ENCODE measurements at regions not wholly inside any gene's neighbourhood (a gene's known extent, or its start where the extent isn't known, plus 50 kb on each side); places are given as distances from the start of the nearest gene placed in this dataset.

DNA sequence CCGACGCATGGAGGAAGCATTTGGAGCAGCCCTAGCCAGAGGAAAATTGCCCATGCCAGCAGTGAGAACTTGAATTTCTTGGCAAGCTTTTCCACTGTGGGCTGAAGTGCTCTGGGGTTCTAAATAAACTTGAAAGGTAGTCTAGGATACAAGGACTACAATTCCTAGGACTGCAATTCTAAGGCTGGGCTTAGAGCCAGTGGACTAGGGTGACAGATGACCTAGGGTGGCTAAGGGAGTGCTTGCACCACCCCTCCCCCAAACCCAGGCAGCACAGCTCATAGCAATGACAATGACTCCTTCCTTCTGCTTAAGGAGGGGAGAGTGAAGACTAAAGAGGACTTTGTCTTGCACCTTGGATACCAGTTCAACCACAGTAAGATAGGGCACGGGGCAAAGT is 122.3 kb downstream of the THBS2 start:
- no peak for DNase-seq (ENCODE audit: extremely low spot score, unreplicated experiment)
- TF ChIP-seq, protein P1, sequence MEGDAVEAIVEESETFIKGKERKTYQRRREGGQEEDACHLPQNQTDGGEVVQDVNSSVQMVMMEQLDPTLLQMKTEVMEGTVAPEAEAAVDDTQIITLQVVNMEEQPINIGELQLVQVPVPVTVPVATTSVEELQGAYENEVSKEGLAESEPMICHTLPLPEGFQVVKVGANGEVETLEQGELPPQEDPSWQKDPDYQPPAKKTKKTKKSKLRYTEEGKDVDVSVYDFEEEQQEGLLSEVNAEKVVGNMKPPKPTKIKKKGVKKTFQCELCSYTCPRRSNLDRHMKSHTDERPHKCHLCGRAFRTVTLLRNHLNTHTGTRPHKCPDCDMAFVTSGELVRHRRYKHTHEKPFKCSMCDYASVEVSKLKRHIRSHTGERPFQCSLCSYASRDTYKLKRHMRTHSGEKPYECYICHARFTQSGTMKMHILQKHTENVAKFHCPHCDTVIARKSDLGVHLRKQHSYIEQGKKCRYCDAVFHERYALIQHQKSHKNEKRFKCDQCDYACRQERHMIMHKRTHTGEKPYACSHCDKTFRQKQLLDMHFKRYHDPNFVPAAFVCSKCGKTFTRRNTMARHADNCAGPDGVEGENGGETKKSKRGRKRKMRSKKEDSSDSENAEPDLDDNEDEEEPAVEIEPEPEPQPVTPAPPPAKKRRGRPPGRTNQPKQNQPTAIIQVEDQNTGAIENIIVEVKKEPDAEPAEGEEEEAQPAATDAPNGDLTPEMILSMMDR (conservative IDR thresholded peaks at IDR 0.05): no peak
- Mint-ChIP-seq H3K9me3 (no peaks in the 10 kb centered on the region), H3K27ac (no peak overlapping the region), H3K27me3 (peaks cover 1% of the 10 kb centered on the region), H3K4me1 (ENCODE audit: unreplicated experiment) (no peaks in the 10 kb centered on the region), H3K36me3 (no peaks in the 10 kb centered on the region), H3K4me3 (no peak overlapping the region)

DNA sequence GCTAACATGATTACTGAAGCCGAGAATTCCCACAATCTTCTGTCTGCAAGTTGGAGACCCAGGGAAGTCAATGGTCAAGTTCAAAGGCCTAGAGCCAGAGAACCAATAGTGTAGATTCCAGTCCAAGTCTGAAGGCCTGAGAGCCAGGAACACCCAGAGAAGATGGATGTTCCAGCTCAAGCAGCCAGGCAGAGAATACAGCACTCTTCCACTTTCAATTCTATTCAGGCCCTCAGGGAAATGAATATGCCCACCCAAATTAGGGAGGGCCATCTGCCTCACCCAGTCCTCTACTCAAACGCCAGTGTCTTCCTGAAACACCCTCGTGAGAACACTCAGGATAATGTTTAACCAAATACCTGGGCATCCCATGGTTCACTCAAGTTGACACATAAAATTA is 123.5 kb downstream of the THBS2 start:
- H3K4me1 Mint-ChIP-seq (ENCODE audit: unreplicated experiment): no peaks in the 10 kb centered on the region
- TF ChIP-seq, protein P1 (conservative IDR thresholded peaks at IDR 0.05): no peak

DNA sequence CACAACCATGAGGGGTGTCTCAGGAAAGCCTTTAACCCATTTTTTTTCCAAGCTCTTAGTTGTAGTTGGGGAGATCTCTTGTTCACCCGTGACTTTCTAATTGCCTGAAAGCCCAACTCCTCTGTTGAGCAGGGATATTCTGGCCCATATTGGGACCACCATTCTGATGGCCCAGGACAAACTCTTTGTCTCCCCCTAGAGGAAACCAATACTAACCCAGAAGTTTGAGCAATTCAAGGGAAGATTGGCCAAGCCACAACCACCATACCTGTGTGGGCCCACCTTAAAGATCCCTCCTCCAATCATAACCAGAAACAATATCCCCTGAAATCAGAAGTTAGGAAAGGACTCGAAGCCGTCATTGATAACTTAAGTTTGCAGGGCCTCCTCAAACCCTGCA is 132.6 kb downstream of the THBS2 start:
- TF ChIP-seq, protein P1 (conservative IDR thresholded peaks at IDR 0.05): no peak
- Mint-ChIP-seq H3K27me3 (no peaks in the 10 kb centered on the region), H3K9me3 (no peaks in the 10 kb centered on the region), H3K36me3 (no peaks in the 10 kb centered on the region), H3K27ac (no peak overlapping the region), H3K4me1 (ENCODE audit: unreplicated experiment) (no peaks in the 10 kb centered on the region), H3K4me3 (no peak overlapping the region)
- no peak for DNase-seq (ENCODE audit: extremely low spot score, unreplicated experiment)

More for the DNA sequence above, 123.5 kb downstream of the THBS2 start:
- H3K27me3 Mint-ChIP-seq: no peaks in the 10 kb centered on the region
- no peak overlapping the region for H3K4me3 Mint-ChIP-seq
- H3K27ac Mint-ChIP-seq: no peak overlapping the region
- no peaks in the 10 kb centered on the region for H3K36me3 Mint-ChIP-seq
- no peaks in the 10 kb centered on the region for H3K9me3 Mint-ChIP-seq
- no peak for DNase-seq (ENCODE audit: extremely low spot score, unreplicated experiment)

DNA sequence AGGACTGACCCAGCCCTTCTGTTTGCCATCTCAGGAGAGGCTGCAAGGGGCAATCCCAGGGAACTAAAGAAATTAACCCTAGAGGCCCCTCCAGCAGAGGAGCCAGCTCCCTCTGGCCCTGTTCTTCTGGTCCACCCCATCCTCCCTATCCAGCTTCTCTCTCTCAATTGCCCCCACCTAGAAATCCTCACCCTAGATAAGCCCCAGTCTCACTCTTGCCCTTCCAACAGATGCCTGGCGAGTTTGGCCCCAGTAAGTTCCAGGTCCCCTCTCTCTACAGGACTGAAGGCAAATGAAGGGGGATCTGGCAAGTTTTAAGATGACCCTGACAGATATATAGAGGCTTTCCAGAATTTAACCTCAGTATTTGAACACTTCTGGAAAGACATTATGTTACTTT is 134.0 kb downstream of the THBS2 start:
- Mint-ChIP-seq H3K9me3 (no peaks in the 10 kb centered on the region), H3K27me3 (no peaks in the 10 kb centered on the region), H3K4me3 (no peak overlapping the region), H3K4me1 (ENCODE audit: unreplicated experiment) (no peaks in the 10 kb centered on the region), H3K36me3 (no peaks in the 10 kb centered on the region), H3K27ac (no peak overlapping the region)
- no peak for DNase-seq (ENCODE audit: extremely low spot score, unreplicated experiment)
- TF ChIP-seq, protein P1 (conservative IDR thresholded peaks at IDR 0.05): no peak

DNA sequence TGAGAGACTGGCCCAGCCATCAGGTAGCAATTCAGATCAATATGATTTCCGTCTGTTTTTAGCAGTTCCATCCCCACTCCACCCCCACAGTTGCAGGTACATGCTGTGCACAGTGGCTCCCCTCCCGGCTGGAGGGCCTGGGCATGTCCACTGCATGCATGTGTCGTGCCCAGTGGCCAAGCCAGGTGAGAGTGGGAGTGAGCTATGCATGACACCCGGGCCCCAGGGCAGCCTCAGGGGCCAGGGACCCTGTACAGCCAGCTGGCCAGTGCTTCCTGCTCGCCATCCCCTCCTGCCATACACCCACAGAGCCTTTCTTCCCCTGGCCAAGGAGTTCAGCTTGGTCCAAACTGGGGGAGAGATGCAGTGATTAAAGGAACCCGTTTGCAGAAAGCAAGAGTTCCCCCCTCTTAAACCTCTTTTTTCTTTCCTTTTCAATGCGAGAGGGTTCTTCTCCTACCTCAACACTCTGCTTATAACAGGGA is 135.3 kb downstream of the THBS2 start:
- H3K4me1 Mint-ChIP-seq (ENCODE audit: unreplicated experiment): no peaks in the 10 kb centered on the region
- H3K9me3 Mint-ChIP-seq: no peaks in the 10 kb centered on the region
- no peak overlapping the region for H3K27ac Mint-ChIP-seq
- no peak for DNase-seq (ENCODE audit: extremely low spot score, unreplicated experiment)
- TF ChIP-seq, protein P1 (conservative IDR thresholded peaks at IDR 0.05): no peak
- no peaks in the 10 kb centered on the region for H3K36me3 Mint-ChIP-seq
- no peak overlapping the region for H3K4me3 Mint-ChIP-seq
- H3K27me3 Mint-ChIP-seq: no peaks in the 10 kb centered on the region

DNA sequence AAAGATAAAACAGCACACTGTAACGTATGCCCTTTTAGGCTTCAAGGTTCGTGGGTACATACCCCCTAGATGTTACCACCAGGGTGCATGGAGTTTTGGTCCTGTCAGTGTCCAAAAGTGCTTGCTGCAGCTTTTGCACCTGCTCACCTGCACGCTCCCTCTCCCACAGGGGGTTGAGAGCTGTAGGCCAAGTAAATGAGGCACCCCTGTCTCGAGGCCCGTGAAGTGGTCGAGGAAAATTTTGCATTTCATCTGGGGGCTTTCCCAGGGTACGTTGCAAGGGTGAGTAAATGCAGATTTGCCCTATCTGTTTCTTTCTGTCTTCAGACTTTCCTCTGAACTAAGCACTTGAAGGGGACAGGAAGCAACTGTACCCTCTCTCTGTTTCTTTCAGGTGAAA is 136.0 kb downstream of the THBS2 start:
- no peak overlapping the region for H3K4me3 Mint-ChIP-seq
- no peak overlapping the region for H3K27ac Mint-ChIP-seq
- DNase-seq (ENCODE audit: extremely low spot score, unreplicated experiment): no peak
- H3K4me1 Mint-ChIP-seq (ENCODE audit: unreplicated experiment): no peaks in the 10 kb centered on the region
- H3K36me3 Mint-ChIP-seq: no peaks in the 10 kb centered on the region
- H3K27me3 Mint-ChIP-seq: no peaks in the 10 kb centered on the region
- no peaks in the 10 kb centered on the region for H3K9me3 Mint-ChIP-seq
- TF ChIP-seq, protein P1 (conservative IDR thresholded peaks at IDR 0.05): no peak

Measured in type B pancreatic cell (in vitro differentiated cells).